ENCODE measurements at regions not wholly inside any gene's neighbourhood (a gene's known extent, or its start where the extent isn't known, plus 50 kb on each side); places are given as distances from the start of the nearest gene placed in this dataset.
A peak's percentile ranks its signal among the peaks of the same experiment; 100 is the strongest.

- peak; percentile 69 for DNase-seq
These were observed 414.0 kb upstream of the OPRM1 start for GRCh38 chr6:153625089-153625488.

- no peak for DNase-seq
These were observed 414.5 kb upstream of the OPRM1 start for GRCh38 chr6:153624528-153624927.

GRCh38 chr6:153623496-153623895, 415.5 kb upstream of the OPRM1 start:
- DNase-seq = no peak

GRCh38 chr6:153621491-153621890, 417.5 kb upstream of the OPRM1 start:
- no peak for DNase-seq

GRCh38 chr6:153621070-153621469, 418.0 kb upstream of the OPRM1 start:
- DNase-seq = peak; percentile 1

- DNase-seq = no peak
These were observed 420.4 kb upstream of the OPRM1 start for GRCh38 chr6:153618371-153619322.

- no peak for DNase-seq
These were observed 422.5 kb upstream of the OPRM1 start for GRCh38 chr6:153616506-153616905.

- no peak for DNase-seq
These were observed 425.2 kb upstream of the OPRM1 start for GRCh38 chr6:153613719-153614455.

- no peak for DNase-seq
These were observed 436.6 kb upstream of the OPRM1 start for GRCh38 chr6:153602401-153602800.

- no peak for DNase-seq
These were observed 439.1 kb upstream of the OPRM1 start for GRCh38 chr6:153599901-153600300.

GRCh38 chr6:153595903-153596302, 443.1 kb upstream of the OPRM1 start:
- no peak for DNase-seq

GRCh38 chr6:153594871-153595270, 444.2 kb upstream of the OPRM1 start:
- DNase-seq = no peak

- DNase-seq = no peak
These were observed 447.9 kb upstream of the OPRM1 start for GRCh38 chr6:153591159-153591558.

- DNase-seq = no peak
These were observed 448.6 kb upstream of the OPRM1 start for GRCh38 chr6:153590411-153590810.

- no peak for DNase-seq
These were observed 450.7 kb upstream of the OPRM1 start for GRCh38 chr6:153588330-153588729.

GRCh38 chr6:153583685-153584084, 452.6 kb upstream of the RGS17 start:
- no peak for DNase-seq

- no peak for DNase-seq
These were observed 449.7 kb upstream of the RGS17 start for GRCh38 chr6:153580776-153581175.

GRCh38 chr6:153575528-153575927, 444.4 kb upstream of the RGS17 start:
- DNase-seq = no peak

GRCh38 chr6:153574231-153574630, 443.1 kb upstream of the RGS17 start:
- no peak for DNase-seq

GRCh38 chr6:153572371-153572770, 441.3 kb upstream of the RGS17 start:
- no peak for DNase-seq

- DNase-seq = no peak
These were observed 437.5 kb upstream of the RGS17 start for GRCh38 chr6:153568628-153569027.

- no peak for DNase-seq
These were observed 433.7 kb upstream of the RGS17 start for GRCh38 chr6:153564803-153565202.

GRCh38 chr6:153563001-153563400, 431.9 kb upstream of the RGS17 start:
- DNase-seq = no peak

Measured in renal pelvis (tissue), 1 donor.